HTR-8/SVneo (cell line): ENCODE measurements at regions not wholly inside any gene's neighbourhood (a gene's known extent, or its start where the extent isn't known, plus 50 kb on each side); places are given as distances from the start of the nearest gene placed in this dataset.
"Not testable (repeated sequence)": the region's sequence is repeated elsewhere in the genome, so short reads cannot be mapped to it uniquely, and the experiment has no call there.

Source experiments
- DNase-seq: peaks from one replicate; pipeline ENCODE4 v3.0.0; 2011; ENCODE audit warnings: low spot score, mixed read lengths; ENCODE audit not compliant: insufficient read length
- FAIRE-seq: peaks from 2 replicates; lab custom pipeline; 2011; peaks lifted over from hg19 to GRCh38; lab: Jason Lieb, UNC

GRCh38 chr5:99640646-99641045 lies 711.8 kb upstream of the CHD1 start:
- DNase-seq (no peak), FAIRE-seq (no peak)

- FAIRE-seq: no peak
- no peak for DNase-seq
These were observed 711.1 kb upstream of the CHD1 start for GRCh38 chr5:99639905-99640304.

- FAIRE-seq: no peak
- no peak for DNase-seq
These were observed 707.9 kb upstream of the CHD1 start for GRCh38 chr5:99636663-99637062.

GRCh38 chr5:99621772-99622681 lies 693.2 kb upstream of the CHD1 start:
- DNase-seq (no peak), FAIRE-seq (no peak)

- no peak for FAIRE-seq
- DNase-seq: no peak
These were observed 688.5 kb upstream of the CHD1 start for GRCh38 chr5:99617335-99617734.

- no peak for DNase-seq
- no peak for FAIRE-seq
These were observed 686.1 kb upstream of the CHD1 start for GRCh38 chr5:99614888-99615287.

GRCh38 chr5:99607124-99607523 lies 678.3 kb upstream of the CHD1 start:
- no peak for FAIRE-seq
- DNase-seq: peak; percentile 8

- no peak for DNase-seq
- no peak for FAIRE-seq
These were observed 677.1 kb upstream of the CHD1 start for GRCh38 chr5:99605904-99606303.

GRCh38 chr5:99600952-99601351 lies 672.1 kb upstream of the CHD1 start:
- FAIRE-seq (no peak), DNase-seq (no peak)

- no peak for FAIRE-seq
- DNase-seq: no peak
These were observed 662.0 kb upstream of the CHD1 start for GRCh38 chr5:99590806-99591205.

GRCh38 chr5:99589424-99589823 lies 660.6 kb upstream of the CHD1 start:
- FAIRE-seq (no peak), DNase-seq (no peak)

GRCh38 chr5:99587983-99588382 lies 659.2 kb upstream of the CHD1 start:
- DNase-seq: no peak
- FAIRE-seq: no peak

GRCh38 chr5:99586878-99587277 lies 658.1 kb upstream of the CHD1 start:
- FAIRE-seq (no peak), DNase-seq (no peak)

GRCh38 chr5:99581204-99581603 lies 652.4 kb upstream of the CHD1 start:
- not testable (repeated sequence) for FAIRE-seq, DNase-seq

- not testable (repeated sequence) for FAIRE-seq, DNase-seq
These were observed 634.3 kb upstream of the CHD1 start for GRCh38 chr5:99562937-99563627.

- FAIRE-seq (no peak), DNase-seq (no peak)
These were observed 624.5 kb upstream of the CHD1 start for GRCh38 chr5:99553211-99553810.

GRCh38 chr5:99544356-99544755 lies 615.5 kb upstream of the CHD1 start:
- no peak for DNase-seq
- no peak for FAIRE-seq

- DNase-seq (peak; percentile 0), FAIRE-seq (no peak)
These were observed 615.0 kb upstream of the CHD1 start for GRCh38 chr5:99543841-99544240.

GRCh38 chr5:99534241-99534640 lies 605.4 kb upstream of the CHD1 start:
- not testable (repeated sequence) for FAIRE-seq, DNase-seq

GRCh38 chr5:99521666-99522065 lies 592.9 kb upstream of the CHD1 start:
- FAIRE-seq, DNase-seq: not testable (repeated sequence)
